ENCODE measurements at regions not wholly inside any gene's neighbourhood (a gene's known extent, or its start where the extent isn't known, plus 50 kb on each side); places are given as distances from the start of the nearest gene placed in this dataset.

GRCh38 chr17:70661342-70662222, 492.2 kb downstream of the KCNJ2 start:
- H3K36me3 ChIP-seq (ENCODE audit: control insufficient read depth, insufficient read depth, low read length): no peaks in the 10 kb centered on the region
- H3K4me3 ChIP-seq (ENCODE audit: low read depth, low read length): no peak overlapping the region
- peak; percentile 79 for DNase-seq (ENCODE audit: low read depth)
- no peaks in the 10 kb centered on the region for H3K27me3 ChIP-seq (ENCODE audit: control insufficient read depth, insufficient read depth, low read length)
- TF ChIP-seq CTCF (IDR thresholded peaks at IDR 0.05; ENCODE audit: insufficient read depth, low read length, poor library complexity, severe bottlenecking): no peak

GRCh38 chr17:70668276-70668937, 499.1 kb downstream of the KCNJ2 start:
- no peak for DNase-seq (ENCODE audit: low read depth)
- no peaks in the 10 kb centered on the region for H3K27me3 ChIP-seq (ENCODE audit: control insufficient read depth, insufficient read depth, low read length)
- no peak overlapping the region for H3K4me3 ChIP-seq (ENCODE audit: low read depth, low read length)
- H3K36me3 ChIP-seq (ENCODE audit: control insufficient read depth, insufficient read depth, low read length): no peaks in the 10 kb centered on the region
- no peak for TF ChIP-seq CTCF (IDR thresholded peaks at IDR 0.05; ENCODE audit: insufficient read depth, low read length, poor library complexity, severe bottlenecking)

GRCh38 chr17:70668938-70669778, 499.8 kb downstream of the KCNJ2 start:
- Histone ChIP-seq H3K27me3 (ENCODE audit: control insufficient read depth, insufficient read depth, low read length) (no peaks in the 10 kb centered on the region), H3K4me3 (ENCODE audit: low read depth, low read length) (no peak overlapping the region), H3K36me3 (ENCODE audit: control insufficient read depth, insufficient read depth, low read length) (no peaks in the 10 kb centered on the region)
- no peak for DNase-seq (ENCODE audit: low read depth)
- TF ChIP-seq CTCF (IDR thresholded peaks at IDR 0.05; ENCODE audit: insufficient read depth, low read length, poor library complexity, severe bottlenecking): no peak

GRCh38 chr17:70674061-70674460, 504.7 kb downstream of the KCNJ2 start:
- no peaks in the 10 kb centered on the region for H3K27me3 ChIP-seq (ENCODE audit: control insufficient read depth, insufficient read depth, low read length)
- DNase-seq (ENCODE audit: low read depth): no peak
- no peak overlapping the region for H3K4me3 ChIP-seq (ENCODE audit: low read depth, low read length)
- no peak for TF ChIP-seq CTCF (IDR thresholded peaks at IDR 0.05; ENCODE audit: insufficient read depth, low read length, poor library complexity, severe bottlenecking)
- no peaks in the 10 kb centered on the region for H3K36me3 ChIP-seq (ENCODE audit: control insufficient read depth, insufficient read depth, low read length)

- TF ChIP-seq CTCF (IDR thresholded peaks at IDR 0.05; ENCODE audit: insufficient read depth, low read length, poor library complexity, severe bottlenecking): no peak
- Histone ChIP-seq H3K4me3 (ENCODE audit: low read depth, low read length) (no peak overlapping the region), H3K27me3 (ENCODE audit: control insufficient read depth, insufficient read depth, low read length) (no peaks in the 10 kb centered on the region), H3K36me3 (ENCODE audit: control insufficient read depth, insufficient read depth, low read length) (no peaks in the 10 kb centered on the region)
- no peak for DNase-seq (ENCODE audit: low read depth)
Observed at GRCh38 chr17:70675070-70675590, 505.8 kb downstream of the KCNJ2 start.
